ENCODE measurements at regions not wholly inside any gene's neighbourhood (a gene's known extent, or its start where the extent isn't known, plus 50 kb on each side); places are given as distances from the start of the nearest gene placed in this dataset.
"Not testable (repeated sequence)": the region's sequence is repeated elsewhere in the genome, so short reads cannot be mapped to it uniquely, and the experiment has no call there.

GRCh38 chr13:99792079-99792921 is 179.3 kb downstream of the ZIC5 start:
- intact Hi-C loops (cut with micrococcal nuclease), result no loop called here
- peaks cover 3% of the 10 kb centered on the region for H3K27me3 Mint-ChIP-seq
- H3K36me3 Mint-ChIP-seq (ENCODE audit: low read depth), result no peaks in the 10 kb centered on the region
- no peaks in the 10 kb centered on the region for H3K4me1 Mint-ChIP-seq
- no peak overlapping the region for H3K4me3 Mint-ChIP-seq
- H3K27ac Mint-ChIP-seq, result no peak overlapping the region
- no peaks in the 10 kb centered on the region for H3K9me3 Mint-ChIP-seq
- DNase-seq, result no peak

- no peak overlapping the region for H3K27ac Mint-ChIP-seq
- H3K4me3 Mint-ChIP-seq, result no peak overlapping the region
- no peaks in the 10 kb centered on the region for H3K36me3 Mint-ChIP-seq (ENCODE audit: low read depth)
- intact Hi-C loops (cut with micrococcal nuclease), result no loop called here
- H3K4me1 Mint-ChIP-seq, result no peaks in the 10 kb centered on the region
- no peaks in the 10 kb centered on the region for H3K27me3 Mint-ChIP-seq
- no peak for DNase-seq
- H3K9me3 Mint-ChIP-seq, result peaks cover 5% of the 10 kb centered on the region
Observed at GRCh38 chr13:99782669-99783068, 188.9 kb downstream of the ZIC5 start.

- H3K4me1 Mint-ChIP-seq, result no peaks in the 10 kb centered on the region
- H3K27me3 Mint-ChIP-seq, result no peaks in the 10 kb centered on the region
- no peak overlapping the region for H3K27ac Mint-ChIP-seq
- H3K36me3 Mint-ChIP-seq (ENCODE audit: low read depth), result no peaks in the 10 kb centered on the region
- H3K9me3 Mint-ChIP-seq, result peaks cover 5% of the 10 kb centered on the region
- no peak overlapping the region for H3K4me3 Mint-ChIP-seq
- intact Hi-C loops (cut with micrococcal nuclease), result no loop called here
- no peak for DNase-seq
Observed at GRCh38 chr13:99778500-99778899, 193.1 kb downstream of the ZIC5 start.

GRCh38 chr13:99777873-99778272 is 193.7 kb downstream of the ZIC5 start:
- H3K36me3 Mint-ChIP-seq (ENCODE audit: low read depth), result no peaks in the 10 kb centered on the region
- no peaks in the 10 kb centered on the region for H3K4me1 Mint-ChIP-seq
- H3K9me3 Mint-ChIP-seq, result peaks cover 7% of the 10 kb centered on the region
- no peak overlapping the region for H3K27ac Mint-ChIP-seq
- no peak for DNase-seq
- no peaks in the 10 kb centered on the region for H3K27me3 Mint-ChIP-seq
- intact Hi-C loops (cut with micrococcal nuclease), result no loop called here
- no peak overlapping the region for H3K4me3 Mint-ChIP-seq

- Mint-ChIP-seq H3K27ac (no peak overlapping the region), H3K9me3 (peaks cover 4% of the 10 kb centered on the region), H3K27me3 (no peaks in the 10 kb centered on the region), H3K4me1 (no peaks in the 10 kb centered on the region), H3K4me3 (no peak overlapping the region), H3K36me3 (ENCODE audit: low read depth) (no peaks in the 10 kb centered on the region)
- no peak for DNase-seq
- intact Hi-C loops (cut with micrococcal nuclease), result no loop called here
Observed at GRCh38 chr13:99774644-99775043, 196.9 kb downstream of the ZIC5 start.

GRCh38 chr13:99768986-99769385 is 202.6 kb downstream of the ZIC5 start:
- no peak for DNase-seq
- no peak overlapping the region for H3K4me3 Mint-ChIP-seq
- H3K27me3 Mint-ChIP-seq, result no peaks in the 10 kb centered on the region
- H3K36me3 Mint-ChIP-seq (ENCODE audit: low read depth), result no peaks in the 10 kb centered on the region
- no peaks in the 10 kb centered on the region for H3K4me1 Mint-ChIP-seq
- intact Hi-C loops (cut with micrococcal nuclease), result no loop called here
- peaks cover 24% of the 10 kb centered on the region for H3K9me3 Mint-ChIP-seq
- no peak overlapping the region for H3K27ac Mint-ChIP-seq

- no peaks in the 10 kb centered on the region for H3K4me1 Mint-ChIP-seq
- DNase-seq, result no peak
- intact Hi-C loops (cut with micrococcal nuclease), result no loop called here
- peaks cover 29% of the 10 kb centered on the region for H3K9me3 Mint-ChIP-seq
- H3K4me3 Mint-ChIP-seq, result no peak overlapping the region
- H3K36me3 Mint-ChIP-seq (ENCODE audit: low read depth), result no peaks in the 10 kb centered on the region
- no peak overlapping the region for H3K27ac Mint-ChIP-seq
- H3K27me3 Mint-ChIP-seq, result no peaks in the 10 kb centered on the region
Observed at GRCh38 chr13:99766641-99767045, 204.9 kb downstream of the ZIC5 start.

GRCh38 chr13:99765869-99766268 is 205.7 kb downstream of the ZIC5 start:
- no peak for DNase-seq
- Mint-ChIP-seq H3K4me1 (no peaks in the 10 kb centered on the region), H3K36me3 (ENCODE audit: low read depth) (no peaks in the 10 kb centered on the region), H3K4me3 (no peak overlapping the region), H3K27me3 (no peaks in the 10 kb centered on the region), H3K9me3 (peaks cover 32% of the 10 kb centered on the region), H3K27ac (no peak overlapping the region)
- intact Hi-C loops (cut with micrococcal nuclease), result no loop called here

- Mint-ChIP-seq H3K27me3 (no peaks in the 10 kb centered on the region), H3K27ac (no peak overlapping the region), H3K4me3 (no peak overlapping the region), H3K36me3 (ENCODE audit: low read depth) (no peaks in the 10 kb centered on the region), H3K4me1 (no peaks in the 10 kb centered on the region), H3K9me3 (peaks cover 27% of the 10 kb centered on the region)
- no peak for DNase-seq
- intact Hi-C loops (cut with micrococcal nuclease), result no loop called here
Observed at GRCh38 chr13:99760456-99760855, 211.1 kb downstream of the ZIC5 start.

- H3K9me3 Mint-ChIP-seq, result peaks cover 18% of the 10 kb centered on the region
- intact Hi-C loops (cut with micrococcal nuclease), result no loop called here
Observed at GRCh38 chr13:99759163-99759552, 212.4 kb downstream of the ZIC5 start.

GRCh38 chr13:99758460-99759162 is 213.0 kb downstream of the ZIC5 start:
- H3K27ac Mint-ChIP-seq, result no peak overlapping the region
- intact Hi-C loops (cut with micrococcal nuclease), result no loop called here
- no peaks in the 10 kb centered on the region for H3K4me1 Mint-ChIP-seq
- DNase-seq, result no peak
- no peak overlapping the region for H3K4me3 Mint-ChIP-seq
- H3K9me3 Mint-ChIP-seq, result peaks cover 15% of the 10 kb centered on the region
- H3K36me3 Mint-ChIP-seq (ENCODE audit: low read depth), result no peaks in the 10 kb centered on the region
- H3K27me3 Mint-ChIP-seq, result no peaks in the 10 kb centered on the region

More at GRCh38 chr13:99759163-99759552, 212.4 kb downstream of the ZIC5 start:
- no peak overlapping the region for H3K4me3 Mint-ChIP-seq
- no peaks in the 10 kb centered on the region for H3K27me3 Mint-ChIP-seq
- no peak overlapping the region for H3K27ac Mint-ChIP-seq
- no peak for DNase-seq
- H3K36me3 Mint-ChIP-seq (ENCODE audit: low read depth), result no peaks in the 10 kb centered on the region
- no peaks in the 10 kb centered on the region for H3K4me1 Mint-ChIP-seq

GRCh38 chr13:99757756-99758459 is 213.7 kb downstream of the ZIC5 start:
- no peaks in the 10 kb centered on the region for H3K27me3 Mint-ChIP-seq
- H3K27ac Mint-ChIP-seq, result no peak overlapping the region
- intact Hi-C loops (cut with micrococcal nuclease), result no loop called here
- peaks cover 15% of the 10 kb centered on the region for H3K9me3 Mint-ChIP-seq
- no peak for DNase-seq
- no peaks in the 10 kb centered on the region for H3K36me3 Mint-ChIP-seq (ENCODE audit: low read depth)
- H3K4me3 Mint-ChIP-seq, result no peak overlapping the region
- H3K4me1 Mint-ChIP-seq, result no peaks in the 10 kb centered on the region

GRCh38 chr13:99756281-99756680 is 215.3 kb downstream of the ZIC5 start:
- no peaks in the 10 kb centered on the region for H3K36me3 Mint-ChIP-seq (ENCODE audit: low read depth)
- peaks cover 6% of the 10 kb centered on the region for H3K9me3 Mint-ChIP-seq
- no peak for DNase-seq
- no peak overlapping the region for H3K27ac Mint-ChIP-seq
- intact Hi-C loops (cut with micrococcal nuclease), result no loop called here
- H3K27me3 Mint-ChIP-seq, result no peaks in the 10 kb centered on the region
- no peaks in the 10 kb centered on the region for H3K4me1 Mint-ChIP-seq
- H3K4me3 Mint-ChIP-seq, result no peak overlapping the region

- H3K9me3 Mint-ChIP-seq; DNase-seq; H3K36me3 Mint-ChIP-seq (ENCODE audit: low read depth); H3K27me3 Mint-ChIP-seq; H3K4me1 Mint-ChIP-seq; H3K4me3 Mint-ChIP-seq; intact Hi-C loops (cut with micrococcal nuclease); H3K27ac Mint-ChIP-seq: not testable (repeated sequence)
Observed at GRCh38 chr13:99754750-99755149, 216.8 kb downstream of the ZIC5 start.

Data from activated CD4-positive, alpha-beta T cell treated with anti-CD3 and anti-CD28 coated beads, Interleukin-2, amount 10 ng/mL, durations not matched to agents 24 days and 14 days (primary cell).